ENCODE measurements at regions not wholly inside any gene's neighbourhood (a gene's known extent, or its start where the extent isn't known, plus 50 kb on each side); places are given as distances from the start of the nearest gene placed in this dataset.

- DNase-seq: no peak
Measured at GRCh38 chr7:148950806-148951205, 66.7 kb upstream of the EZH2 start.

GRCh38 chr7:148944935-148945934, 61.1 kb upstream of the EZH2 start:
- no peaks in the 10 kb centered on the region for H4K20me1 ChIP-seq (ENCODE audit: insufficient read depth, low read length)
- no peaks in the 10 kb centered on the region for H3K9me3 ChIP-seq (ENCODE audit: insufficient read depth, low read length, severe bottlenecking)
- H3K27me3 ChIP-seq (ENCODE audit: insufficient read depth, low read length, poor library complexity): no peaks in the 10 kb centered on the region
- no peak overlapping the region for H3K9ac ChIP-seq (ENCODE audit: low read depth, low read length)
- H2AFZ ChIP-seq (ENCODE audit: low read depth, low read length): no peak overlapping the region
- no peak for ATAC-seq (ENCODE audit: insufficient read depth, low read depth)
- TF ChIP-seq EZH2 (IDR thresholded peaks at IDR 0.05; ENCODE audit: borderline replicate concordance, low read depth, low read length, severe bottlenecking): no peak
- TF ChIP-seq CTCF (IDR thresholded peaks at IDR 0.05; ENCODE audit: borderline replicate concordance, extremely low read depth, low read length, poor library complexity, severe bottlenecking): no peak
- H3K36me3 ChIP-seq (ENCODE audit: insufficient read depth, low read length): no peaks in the 10 kb centered on the region
- H3K4me3 ChIP-seq (ENCODE audit: low read depth in 1 of 2, low read length in 2 of 2): no peak overlapping the region
- no peak for DNase-seq
- H3K4me1 ChIP-seq (ENCODE audit: insufficient read depth, low read length): peaks cover 13% of the 10 kb centered on the region
- H3K4me2 ChIP-seq (ENCODE audit: insufficient read depth, low read length): no peak overlapping the region
- H3K27ac ChIP-seq (ENCODE audit: low read length): no peak overlapping the region
- 0 out of 2 replicates have a peak, but pooled peaks cover 5% of the 10 kb centered on the region for H3K79me2 ChIP-seq (ENCODE audit: insufficient read depth, low read length)

More at GRCh38 chr7:148950806-148951205, 66.7 kb upstream of the EZH2 start:
- Histone ChIP-seq H3K4me2 (ENCODE audit: insufficient read depth, low read length) (no peak overlapping the region), H2AFZ (ENCODE audit: low read depth, low read length) (no peak overlapping the region), H3K4me3 (ENCODE audit: low read depth in 1 of 2, low read length in 2 of 2) (no peak overlapping the region), H3K27ac (ENCODE audit: low read length) (no peak overlapping the region), H3K4me1 (ENCODE audit: insufficient read depth, low read length) (no peaks in the 10 kb centered on the region), H3K79me2 (ENCODE audit: insufficient read depth, low read length) (no peaks in the 10 kb centered on the region), H4K20me1 (ENCODE audit: insufficient read depth, low read length) (no peaks in the 10 kb centered on the region), H3K9ac (ENCODE audit: low read depth, low read length) (no peak overlapping the region), H3K36me3 (ENCODE audit: insufficient read depth, low read length) (no peaks in the 10 kb centered on the region), H3K9me3 (ENCODE audit: insufficient read depth, low read length, severe bottlenecking) (no peaks in the 10 kb centered on the region), H3K27me3 (ENCODE audit: insufficient read depth, low read length, poor library complexity) (no peaks in the 10 kb centered on the region)
- TF ChIP-seq EZH2 (IDR thresholded peaks at IDR 0.05; ENCODE audit: borderline replicate concordance, low read depth, low read length, severe bottlenecking) (no peak), CTCF (IDR thresholded peaks at IDR 0.05; ENCODE audit: borderline replicate concordance, extremely low read depth, low read length, poor library complexity, severe bottlenecking) (no peak)
- no peak for ATAC-seq (ENCODE audit: insufficient read depth, low read depth)

- H3K4me2 ChIP-seq (ENCODE audit: insufficient read depth, low read length): peak overlapping the region; percentile 74
- H3K36me3 ChIP-seq (ENCODE audit: insufficient read depth, low read length): no peaks in the 10 kb centered on the region
- H4K20me1 ChIP-seq (ENCODE audit: insufficient read depth, low read length): no peaks in the 10 kb centered on the region
- H3K27me3 ChIP-seq (ENCODE audit: insufficient read depth, low read length, poor library complexity): no peaks in the 10 kb centered on the region
- ATAC-seq (ENCODE audit: insufficient read depth, low read depth) (peak; percentile 86), DNase-seq (peak; percentile 89)
- peaks cover 26% of the 10 kb centered on the region for H3K4me1 ChIP-seq (ENCODE audit: insufficient read depth, low read length)
- no peaks in the 10 kb centered on the region for H3K9me3 ChIP-seq (ENCODE audit: insufficient read depth, low read length, severe bottlenecking)
- peak overlapping the region; percentile 90 for H2AFZ ChIP-seq (ENCODE audit: low read depth, low read length)
- peak overlapping the region; percentile 84 for H3K9ac ChIP-seq (ENCODE audit: low read depth, low read length)
- peak overlapping the region; percentile 71 to 81; a peak in 3 of 4 replicates for H3K4me3 ChIP-seq (ENCODE audit: low read depth in 1 of 2, low read length in 2 of 2)
- peak overlapping the region; percentile 87 for H3K27ac ChIP-seq (ENCODE audit: low read length)
- peak; percentile 75 for TF ChIP-seq CTCF (IDR thresholded peaks at IDR 0.05; ENCODE audit: borderline replicate concordance, extremely low read depth, low read length, poor library complexity, severe bottlenecking)
- no peak for TF ChIP-seq EZH2 (IDR thresholded peaks at IDR 0.05; ENCODE audit: borderline replicate concordance, low read depth, low read length, severe bottlenecking)
- peaks cover 10% of the 10 kb centered on the region; the same call in 1 of the 2 replicates for H3K79me2 ChIP-seq (ENCODE audit: insufficient read depth, low read length)
Measured at GRCh38 chr7:148941598-148942275, 57.6 kb upstream of the EZH2 start.

All from DND-41 (cell line).